Neural progenitor cell (in vitro differentiated cells): ENCODE measurements at regions not wholly inside any gene's neighbourhood (a gene's known extent, or its start where the extent isn't known, plus 50 kb on each side); places are given as distances from the start of the nearest gene placed in this dataset.

Experiments
- DNase-seq: peaks from one replicate; pipeline ENCODE4 v3.0.0-alpha.2; 2016; ENCODE audit warnings: low spot score
- H2AFZ ChIP-seq: fragments of 200-600 bp; sonication (generic); replicated peaks from 2 replicates; pipeline ENCODE4 v1.6.1; 2016; ENCODE audit warnings: antibody characterized with exemption
- H3F3A ChIP-seq: fragments of 200-600 bp; sonication (generic); 2 replicates; pipeline ENCODE4 v1.6.1; 2016; ENCODE audit warnings: antibody characterized with exemption, low read depth
- H3K27ac ChIP-seq: fragments of 200-600 bp; sonication (generic); 2 replicates; pipeline ENCODE4 v1.5.1; 2016; ENCODE audit warnings: mild to moderate bottlenecking
- H3K27me3 ChIP-seq: fragments of 200-600 bp; sonication (generic); 2 replicates; pipeline ENCODE4 v1.6.1; 2016; ENCODE audit warnings: mild to moderate bottlenecking, moderate library complexity
- H3K36me3 ChIP-seq: fragments of 200-600 bp; sonication (generic); 2 replicates; pipeline ENCODE4 v1.5.1; 2016
- H3K4me1 ChIP-seq: fragments of 200-600 bp; sonication (generic); 2 replicates; pipeline ENCODE4 v1.6.1; 2016; ENCODE audit warnings: mixed run types
- H3K4me2 ChIP-seq: fragments of 200-600 bp; sonication (generic); 2 replicates; pipeline ENCODE4 v1.6.1; 2016
- H3K4me3 ChIP-seq: fragments of 200-600 bp; sonication (generic); 2 replicates; pipeline ENCODE4 v1.5.1; 2016
- H3K79me2 ChIP-seq: fragments of 200-600 bp; sonication (generic); 2 replicates; pipeline ENCODE4 v1.6.1; 2016; ENCODE audit warnings: low read depth
- H3K9ac ChIP-seq: fragments of 200-600 bp; sonication (generic); 2 replicates; pipeline ENCODE4 v1.6.1; 2016
- H3K9me3 ChIP-seq: fragments of 200-600 bp; sonication (generic); 2 replicates; pipeline ENCODE4 v1.5.1; 2016; ENCODE audit warnings: low read depth
- H4K20me1 ChIP-seq: fragments of 200-600 bp; sonication (generic); 2 replicates; pipeline ENCODE4 v1.6.1; 2016; ENCODE audit warnings: low read depth
- H3K27ac Mint-ChIP-seq: 3 replicates; pipeline ENCODE4 v1.8.0; 2021; ENCODE audit warnings: mixed read lengths
- H3K27me3 Mint-ChIP-seq: 2 replicates; pipeline ENCODE4 v1.8.0; 2022; ENCODE audit warnings: low read depth, mild to moderate bottlenecking, inconsistent platforms, moderate library complexity, mixed read lengths; ENCODE audit not compliant: insufficient read depth
- H3K36me3 Mint-ChIP-seq: 3 replicates; pipeline ENCODE4 v1.8.0; 2021; ENCODE audit warnings: mixed read lengths
- H3K4me1 Mint-ChIP-seq: 3 replicates; pipeline ENCODE4 v1.8.0; 2021; ENCODE audit warnings: mixed read lengths
- H3K4me3 Mint-ChIP-seq: 3 replicates; pipeline ENCODE4 v1.8.0; 2021; ENCODE audit warnings: mild to moderate bottlenecking, moderate library complexity, mixed read lengths
- H3K9me3 Mint-ChIP-seq: 3 replicates; pipeline ENCODE4 v1.8.0; 2020; ENCODE audit warnings: mixed read lengths
- CTCF ChIP-seq: fragments of 200-600 bp; sonication (generic); IDR thresholded peaks from 2 replicates; pipeline ENCODE4 v1.5.1; 2017; ENCODE audit warnings: antibody characterized with exemption, mild to moderate bottlenecking
- EZH2 ChIP-seq: fragments of 200-600 bp; sonication (generic); IDR thresholded peaks from 2 replicates; pipeline ENCODE4 v1.6.1; 2017; ENCODE audit warnings: antibody characterized with exemption, mild to moderate bottlenecking, moderate library complexity
- EZH2phosphoT487 ChIP-seq: fragments of 200-600 bp; sonication (generic); IDR thresholded peaks from 2 replicates; pipeline ENCODE4 v1.6.1; 2017; ENCODE audit warnings: antibody characterized with exemption

- H3K27me3 Mint-ChIP-seq = peaks cover 5% of the 10 kb centered on the region
- Histone ChIP-seq H3F3A (no peaks in the 10 kb centered on the region), H3K4me3 (no peak overlapping the region), H4K20me1 (no peaks in the 10 kb centered on the region), H3K27ac (no peak overlapping the region), H3K4me1 (no peaks in the 10 kb centered on the region), H2AFZ (no peak overlapping the region), H3K4me2 (no peak overlapping the region), H3K27me3 (no peaks in the 10 kb centered on the region), H3K9ac (no peak overlapping the region), H3K9me3 (peaks cover 12% of the 10 kb centered on the region), H3K36me3 (no peaks in the 10 kb centered on the region), H3K79me2 (no peaks in the 10 kb centered on the region)
- H3K27ac Mint-ChIP-seq = no peak overlapping the region
- H3K4me1 Mint-ChIP-seq = no peaks in the 10 kb centered on the region
- H3K9me3 Mint-ChIP-seq = peaks cover 28% of the 10 kb centered on the region
- no peak for TF ChIP-seq CTCF
- TF ChIP-seq EZH2 = no peak
- TF ChIP-seq EZH2phosphoT487 = no peak
- H3K4me3 Mint-ChIP-seq = no peak overlapping the region
- no peak for DNase-seq
- H3K36me3 Mint-ChIP-seq = no peaks in the 10 kb centered on the region
Measured at GRCh38 chr5:144060598-144060997, 109.9 kb downstream of the YIPF5 start.

- no peaks in the 10 kb centered on the region for H3K36me3 ChIP-seq
- H3K79me2 ChIP-seq = no peaks in the 10 kb centered on the region
- H3K9ac ChIP-seq = no peak overlapping the region
- no peak overlapping the region for H3K27ac ChIP-seq
- H3K4me1 Mint-ChIP-seq = peaks cover 5% of the 10 kb centered on the region
- no peak overlapping the region for H3K4me3 ChIP-seq
- H3K4me3 Mint-ChIP-seq = no peak overlapping the region
- peaks cover 2% of the 10 kb centered on the region for H3K9me3 Mint-ChIP-seq
- H3K27ac Mint-ChIP-seq = no peak overlapping the region
- no peaks in the 10 kb centered on the region for H3K36me3 Mint-ChIP-seq
- peaks cover 2% of the 10 kb centered on the region for H3K27me3 Mint-ChIP-seq
- H3K4me1 ChIP-seq = peaks cover 4% of the 10 kb centered on the region
- no peaks in the 10 kb centered on the region for H4K20me1 ChIP-seq
- DNase-seq = no peak
- H3K9me3 ChIP-seq = peaks cover 1% of the 10 kb centered on the region
- H3K4me2 ChIP-seq = no peak overlapping the region
- no peak for TF ChIP-seq EZH2
- TF ChIP-seq CTCF = no peak
- TF ChIP-seq EZH2phosphoT487 = no peak
- no peaks in the 10 kb centered on the region for H3K27me3 ChIP-seq
- no peak overlapping the region for H2AFZ ChIP-seq
- no peaks in the 10 kb centered on the region for H3F3A ChIP-seq
Measured at GRCh38 chr5:144065786-144066185, 104.7 kb downstream of the YIPF5 start.

GRCh38 chr5:144072518-144072927 lies 97.9 kb downstream of the YIPF5 start:
- Histone ChIP-seq H3K4me1 (peaks cover 4% of the 10 kb centered on the region), H3K27me3 (no peaks in the 10 kb centered on the region), H3K9ac (no peak overlapping the region), H4K20me1 (no peaks in the 10 kb centered on the region), H3K4me3 (no peak overlapping the region), H2AFZ (no peak overlapping the region), H3K27ac (no peak overlapping the region), H3K4me2 (no peak overlapping the region), H3F3A (no peaks in the 10 kb centered on the region), H3K79me2 (no peaks in the 10 kb centered on the region), H3K9me3 (no peaks in the 10 kb centered on the region), H3K36me3 (no peaks in the 10 kb centered on the region)
- Mint-ChIP-seq H3K4me1 (peaks cover 9% of the 10 kb centered on the region), H3K27ac (no peak overlapping the region), H3K4me3 (no peak overlapping the region), H3K27me3 (no peaks in the 10 kb centered on the region), H3K36me3 (no peaks in the 10 kb centered on the region), H3K9me3 (no peaks in the 10 kb centered on the region)
- no peak for TF ChIP-seq EZH2
- TF ChIP-seq EZH2phosphoT487 = no peak
- TF ChIP-seq CTCF = no peak
- no peak for DNase-seq
